ENCODE measurements at regions not wholly inside any gene's neighbourhood (a gene's known extent, or its start where the extent isn't known, plus 50 kb on each side); places are given as distances from the start of the nearest gene placed in this dataset.

- no peak for DNase-seq (ENCODE audit: extremely low spot score, unreplicated experiment)
- no peak overlapping the region for H3K27ac Mint-ChIP-seq
- no peaks in the 10 kb centered on the region for H3K9me3 Mint-ChIP-seq
- H3K36me3 Mint-ChIP-seq, result no peaks in the 10 kb centered on the region
- H3K4me3 Mint-ChIP-seq, result no peak overlapping the region
- H3K27me3 Mint-ChIP-seq, result no peaks in the 10 kb centered on the region
- H3K4me1 Mint-ChIP-seq (ENCODE audit: unreplicated experiment), result no peaks in the 10 kb centered on the region
- no peak for TF ChIP-seq CTCF (conservative IDR thresholded peaks at IDR 0.05)
Measured at GRCh38 chr3:161647936-161648470, 151.4 kb downstream of the OTOL1 start.

DNA sequence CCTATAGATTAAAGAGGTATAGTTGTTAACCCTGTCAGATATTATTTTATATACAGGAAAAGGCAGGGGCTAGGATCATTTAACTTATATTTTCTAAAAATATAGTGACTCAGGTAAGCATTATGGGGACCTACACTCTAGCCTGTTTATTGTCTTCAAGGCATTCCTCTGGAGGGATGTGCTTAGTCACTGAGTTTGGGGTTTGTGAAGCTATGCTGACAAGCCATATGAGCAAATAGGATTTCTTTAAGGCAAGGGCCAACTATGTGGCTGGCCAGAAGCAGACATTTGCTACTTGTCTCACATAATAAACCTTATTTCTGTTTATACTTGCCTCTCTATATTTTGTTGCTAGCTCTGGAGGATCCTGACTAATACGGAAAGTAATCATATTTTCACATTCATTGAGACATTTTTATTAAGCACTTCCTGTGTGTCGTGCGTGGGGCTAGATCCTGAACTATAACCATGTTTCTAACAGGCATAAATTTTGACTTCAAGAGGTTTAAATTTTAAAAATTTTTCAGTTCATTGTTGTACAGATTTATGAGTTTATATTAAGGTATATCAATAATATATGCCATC is 153.4 kb downstream of the OTOL1 start:
- no peak overlapping the region for H3K27ac Mint-ChIP-seq
- H3K27me3 Mint-ChIP-seq, result no peaks in the 10 kb centered on the region
- H3K4me1 Mint-ChIP-seq (ENCODE audit: unreplicated experiment), result no peaks in the 10 kb centered on the region
- no peaks in the 10 kb centered on the region for H3K9me3 Mint-ChIP-seq
- no peak overlapping the region for H3K4me3 Mint-ChIP-seq
- TF ChIP-seq CTCF (conservative IDR thresholded peaks at IDR 0.05), result no peak
- no peaks in the 10 kb centered on the region for H3K36me3 Mint-ChIP-seq
- DNase-seq (ENCODE audit: extremely low spot score, unreplicated experiment), result no peak

DNA sequence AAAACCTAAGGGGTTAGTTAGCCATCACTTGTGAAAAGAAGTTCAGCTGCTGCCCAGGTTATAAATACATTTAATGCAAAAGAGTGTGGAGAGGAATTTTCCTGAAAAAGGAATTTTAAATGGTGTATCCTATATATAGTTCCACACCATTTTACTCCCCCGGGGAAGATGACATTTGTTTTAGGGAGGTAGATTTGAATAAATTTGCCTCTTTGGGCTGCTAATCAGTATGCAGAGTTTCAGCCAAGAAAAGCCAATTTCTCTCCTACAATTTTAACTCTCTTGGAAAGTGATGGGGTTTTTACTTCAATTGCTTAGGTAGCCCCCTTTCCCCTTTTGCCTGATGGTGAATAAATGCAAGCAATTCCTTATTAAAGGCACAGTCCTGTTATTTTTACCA is 161.2 kb downstream of the OTOL1 start:
- TF ChIP-seq CTCF (conservative IDR thresholded peaks at IDR 0.05), result no peak
- no peak for DNase-seq (ENCODE audit: extremely low spot score, unreplicated experiment)
- H3K4me1 Mint-ChIP-seq (ENCODE audit: unreplicated experiment), result no peaks in the 10 kb centered on the region
- no peaks in the 10 kb centered on the region for H3K9me3 Mint-ChIP-seq
- H3K4me3 Mint-ChIP-seq, result no peak overlapping the region
- H3K27me3 Mint-ChIP-seq, result no peaks in the 10 kb centered on the region
- H3K27ac Mint-ChIP-seq, result no peak overlapping the region
- no peaks in the 10 kb centered on the region for H3K36me3 Mint-ChIP-seq

GRCh38 chr3:161671141-161671540 is 174.5 kb downstream of the OTOL1 start:
- Mint-ChIP-seq H3K27ac (no peak overlapping the region), H3K9me3 (no peaks in the 10 kb centered on the region), H3K27me3 (no peaks in the 10 kb centered on the region), H3K36me3 (no peaks in the 10 kb centered on the region), H3K4me3 (no peak overlapping the region), H3K4me1 (ENCODE audit: unreplicated experiment) (no peaks in the 10 kb centered on the region)
- TF ChIP-seq CTCF (conservative IDR thresholded peaks at IDR 0.05), result no peak
- DNase-seq (ENCODE audit: extremely low spot score, unreplicated experiment), result no peak

DNA sequence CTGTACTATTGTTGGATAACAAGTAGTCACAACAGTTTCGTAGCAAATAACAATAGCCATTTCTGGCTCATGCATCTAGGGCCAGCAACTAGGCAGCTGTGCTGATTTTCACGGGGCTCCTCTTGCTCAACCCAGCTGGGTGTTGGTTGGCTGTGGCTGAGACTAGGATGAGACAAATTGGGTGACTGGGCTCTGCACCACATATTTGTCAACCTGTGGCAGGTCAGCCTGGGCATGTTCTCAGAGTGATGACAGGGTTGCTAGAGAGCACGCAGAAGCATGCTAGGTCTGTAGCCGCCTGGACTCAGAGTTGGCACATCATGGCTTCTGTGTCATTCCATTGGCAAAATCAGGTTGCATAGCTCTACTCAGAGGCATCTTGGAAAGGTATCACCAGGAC is 175.9 kb downstream of the OTOL1 start:
- no peaks in the 10 kb centered on the region for H3K36me3 Mint-ChIP-seq

More for the DNA sequence above, 175.9 kb downstream of the OTOL1 start:
- no peaks in the 10 kb centered on the region for H3K27me3 Mint-ChIP-seq
- no peak overlapping the region for H3K4me3 Mint-ChIP-seq
- no peak overlapping the region for H3K27ac Mint-ChIP-seq
- TF ChIP-seq CTCF (conservative IDR thresholded peaks at IDR 0.05), result no peak
- no peaks in the 10 kb centered on the region for H3K4me1 Mint-ChIP-seq (ENCODE audit: unreplicated experiment)
- DNase-seq (ENCODE audit: extremely low spot score, unreplicated experiment), result no peak
- no peaks in the 10 kb centered on the region for H3K9me3 Mint-ChIP-seq

Data from type B pancreatic cell (in vitro differentiated cells).